GM23248 (cell line): ENCODE measurements at regions not wholly inside any gene's neighbourhood (a gene's known extent, or its start where the extent isn't known, plus 50 kb on each side); places are given as distances from the start of the nearest gene placed in this dataset.

ENCODE experiments used
- EZH2 ChIP-seq: fragments of 200-600 bp; sonication (generic); IDR thresholded peaks from 2 replicates; pipeline ENCODE4 v1.6.1; 2018; ENCODE audit warnings: antibody characterized with exemption, mild to moderate bottlenecking; ENCODE audit not compliant: insufficient read depth, poor library complexity, severe bottlenecking
- EZH2phosphoT487 ChIP-seq: fragments of 200-600 bp; sonication (generic); IDR thresholded peaks from 2 replicates; pipeline ENCODE4 v1.6.1; 2018; ENCODE audit warnings: antibody characterized with exemption, moderate library complexity, mild to moderate bottlenecking, low read depth; ENCODE audit not compliant: insufficient read depth

DNA sequence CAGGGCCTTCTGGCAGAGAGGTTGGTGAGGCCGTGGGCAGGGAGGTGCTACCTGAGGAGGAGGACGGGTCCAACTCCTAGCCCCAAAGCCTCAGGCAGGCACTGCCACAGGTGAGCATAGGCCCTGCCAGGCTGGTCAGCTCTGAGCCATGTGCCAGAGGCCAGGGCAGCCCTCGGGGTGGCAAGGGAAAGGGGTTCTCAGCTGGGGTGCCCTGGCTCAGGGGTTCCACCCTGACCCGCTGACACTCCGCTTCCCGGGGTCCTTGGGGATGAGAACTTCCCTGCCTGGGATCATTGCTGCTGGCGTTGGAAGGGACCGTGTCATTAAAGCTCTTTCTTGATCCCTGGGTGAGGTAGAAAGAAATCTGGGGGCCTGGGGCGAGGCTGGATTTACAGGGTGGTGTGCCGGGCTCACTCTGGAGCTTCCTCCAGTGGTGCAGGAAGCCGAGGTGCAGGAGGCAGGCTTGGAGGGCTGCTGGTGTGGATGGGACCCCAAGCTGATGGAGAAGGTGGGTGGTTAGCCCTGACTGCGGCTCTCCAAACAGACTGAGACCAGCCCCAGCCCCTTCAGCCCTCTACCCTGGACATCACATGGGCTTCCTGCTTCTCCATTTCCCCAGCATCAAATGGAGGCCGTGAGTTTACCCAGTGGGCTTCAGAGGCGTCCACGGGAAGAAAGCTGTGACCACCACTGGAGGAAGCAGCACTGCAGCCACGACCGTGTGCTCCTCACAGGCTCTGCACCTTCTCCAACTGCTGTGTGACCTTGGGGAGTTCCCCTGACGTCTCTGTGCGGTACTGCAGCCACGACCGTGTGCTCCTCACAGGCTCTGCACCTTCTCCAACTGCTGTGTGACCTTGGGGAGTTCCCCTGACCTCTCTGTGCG is 295.2 kb downstream of the NDUFA10 start:
- no peak for TF ChIP-seq EZH2
- no peak for TF ChIP-seq EZH2phosphoT487
